ENCODE measurements at regions not wholly inside any gene's neighbourhood (a gene's known extent, or its start where the extent isn't known, plus 50 kb on each side); places are given as distances from the start of the nearest gene placed in this dataset.
"Not testable (repeated sequence)": the region's sequence is repeated elsewhere in the genome, so short reads cannot be mapped to it uniquely, and the experiment has no call there.

DNA sequence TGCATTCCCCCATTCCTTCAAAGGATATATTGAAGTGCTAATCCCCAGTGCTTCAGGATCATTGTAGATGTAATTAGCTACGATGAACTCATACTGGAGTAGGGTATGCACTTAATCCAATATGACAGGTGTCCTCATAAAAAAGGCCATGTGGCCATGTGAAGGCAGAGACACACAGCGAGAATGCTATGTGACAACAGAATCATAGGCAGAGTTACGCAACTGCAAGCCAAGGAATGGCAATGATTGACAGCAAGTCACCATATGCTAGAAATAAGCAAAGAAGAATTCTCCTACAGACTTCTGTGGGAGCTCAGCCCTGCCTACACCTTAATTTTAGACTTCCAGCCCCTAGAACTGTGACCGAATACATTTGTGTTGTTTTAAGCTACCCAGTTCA is 875.6 kb upstream of the ROBO1 start:
- WGBS, 2 donors, result 70 to 78% methylated on average over 4 of the region's 4 CpGs
- Histone ChIP-seq H3K4me3 (no peak overlapping the region), H3K27me3 (no peaks in the 10 kb centered on the region), H3K36me3 (no peaks in the 10 kb centered on the region), H3K27ac (no peak overlapping the region), H3K9me3 (no peaks in the 10 kb centered on the region), H3K4me1 (no peaks in the 10 kb centered on the region)
- TF ChIP-seq EP300 (IDR thresholded peaks at IDR 0.05) (no peak), POLR2A (IDR thresholded peaks at IDR 0.05) (no peak)
- TF ChIP-seq, protein P1, sequence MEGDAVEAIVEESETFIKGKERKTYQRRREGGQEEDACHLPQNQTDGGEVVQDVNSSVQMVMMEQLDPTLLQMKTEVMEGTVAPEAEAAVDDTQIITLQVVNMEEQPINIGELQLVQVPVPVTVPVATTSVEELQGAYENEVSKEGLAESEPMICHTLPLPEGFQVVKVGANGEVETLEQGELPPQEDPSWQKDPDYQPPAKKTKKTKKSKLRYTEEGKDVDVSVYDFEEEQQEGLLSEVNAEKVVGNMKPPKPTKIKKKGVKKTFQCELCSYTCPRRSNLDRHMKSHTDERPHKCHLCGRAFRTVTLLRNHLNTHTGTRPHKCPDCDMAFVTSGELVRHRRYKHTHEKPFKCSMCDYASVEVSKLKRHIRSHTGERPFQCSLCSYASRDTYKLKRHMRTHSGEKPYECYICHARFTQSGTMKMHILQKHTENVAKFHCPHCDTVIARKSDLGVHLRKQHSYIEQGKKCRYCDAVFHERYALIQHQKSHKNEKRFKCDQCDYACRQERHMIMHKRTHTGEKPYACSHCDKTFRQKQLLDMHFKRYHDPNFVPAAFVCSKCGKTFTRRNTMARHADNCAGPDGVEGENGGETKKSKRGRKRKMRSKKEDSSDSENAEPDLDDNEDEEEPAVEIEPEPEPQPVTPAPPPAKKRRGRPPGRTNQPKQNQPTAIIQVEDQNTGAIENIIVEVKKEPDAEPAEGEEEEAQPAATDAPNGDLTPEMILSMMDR (IDR thresholded peaks at IDR 0.05), result no peak
- no peak for DNase-seq (ENCODE audit: low spot score in 2 of 2)

DNA sequence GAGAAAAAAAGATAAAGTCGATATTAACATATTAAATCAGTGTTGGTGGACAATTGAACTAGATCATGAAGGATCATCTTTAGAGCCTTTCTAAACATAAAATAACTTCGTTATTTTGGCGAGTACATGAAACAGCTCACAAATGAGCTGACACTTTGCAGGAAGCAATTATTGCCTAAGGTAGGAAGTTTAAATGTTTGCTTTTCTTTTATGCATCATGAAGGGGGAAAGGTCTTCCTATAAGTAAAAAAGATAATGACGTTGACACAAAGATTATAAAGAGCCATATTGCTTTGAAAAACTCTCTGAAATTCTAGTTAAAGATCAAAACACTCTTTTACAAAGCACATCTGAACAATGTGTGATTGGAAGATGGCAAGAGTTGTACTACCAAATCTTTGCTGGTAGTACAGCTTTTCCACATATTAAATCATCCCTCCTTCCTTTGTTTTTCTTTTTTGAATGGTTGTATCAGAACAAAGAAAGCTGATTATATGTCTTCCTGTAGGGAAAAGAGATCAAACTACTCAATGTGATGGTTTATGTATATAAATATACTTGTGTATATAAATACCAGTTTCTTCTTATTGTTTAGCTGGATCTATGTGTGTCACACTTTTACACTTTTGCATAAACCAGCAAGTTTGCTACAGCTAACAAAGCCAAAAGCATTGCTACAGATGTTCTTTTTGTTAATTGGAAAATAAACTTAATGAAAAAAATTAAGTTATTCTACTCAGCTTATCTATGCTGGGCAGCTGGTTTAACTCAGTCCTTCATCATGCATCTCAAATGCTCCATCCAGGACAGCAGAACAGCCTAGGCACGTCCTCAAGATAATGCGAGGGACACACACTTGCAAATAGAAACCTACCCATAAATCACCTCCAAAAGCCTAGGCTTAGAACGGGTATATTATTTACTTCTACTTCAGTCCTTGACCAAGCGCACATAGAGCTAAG is 850.8 kb upstream of the ROBO1 start:
- DNase-seq (ENCODE audit: low spot score in 2 of 2), result no peak
- TF ChIP-seq POLR2A (IDR thresholded peaks at IDR 0.05), result no peak
- TF ChIP-seq, protein P1 (IDR thresholded peaks at IDR 0.05), result no peak
- TF ChIP-seq EP300 (IDR thresholded peaks at IDR 0.05), result no peak
- WGBS, 2 donors, result 63 to 66% methylated on average over 8 of the region's 8 CpGs
- peaks cover 0 to 3% (median 0%) of the 10 kb centered on the region in 4 donors for H3K9me3 ChIP-seq
- no peak overlapping the region for H3K27ac ChIP-seq
- H3K4me1 ChIP-seq, result no peaks in the 10 kb centered on the region
- no peak overlapping the region for H3K4me3 ChIP-seq
- no peaks in the 10 kb centered on the region for H3K27me3 ChIP-seq
- no peaks in the 10 kb centered on the region for H3K36me3 ChIP-seq

DNA sequence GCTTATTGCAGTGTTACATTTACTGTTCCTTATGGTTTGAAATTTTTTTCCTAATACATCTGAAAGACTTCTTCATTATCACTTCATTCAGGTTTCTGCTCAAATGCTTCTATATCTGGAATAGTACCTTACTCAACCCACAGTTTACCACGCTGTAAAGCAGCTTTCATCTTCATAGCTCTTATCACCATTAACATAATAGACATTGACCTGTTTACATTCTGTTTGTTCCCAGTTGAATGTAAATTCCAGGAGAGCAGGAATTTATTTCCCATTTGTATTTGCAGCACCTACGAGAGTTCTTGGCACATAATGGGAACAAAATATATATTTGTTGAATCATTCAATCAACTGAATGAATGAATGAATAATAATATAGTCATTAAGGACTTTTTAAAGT is 844.6 kb upstream of the ROBO1 start:
- no peaks in the 10 kb centered on the region for H3K36me3 ChIP-seq
- H3K4me3 ChIP-seq, result no peak overlapping the region
- 42 to 45% methylated on average over 2 of the region's 2 CpGs for WGBS, 2 donors
- H3K9me3 ChIP-seq, result peaks cover 0 to 3% (median 0%) of the 10 kb centered on the region in 4 donors
- TF ChIP-seq EP300 (IDR thresholded peaks at IDR 0.05) (no peak), POLR2A (IDR thresholded peaks at IDR 0.05) (no peak)
- TF ChIP-seq, protein P1 (IDR thresholded peaks at IDR 0.05), result no peak
- no peaks in the 10 kb centered on the region for H3K4me1 ChIP-seq
- DNase-seq (ENCODE audit: low spot score in 2 of 2), result no peak
- H3K27me3 ChIP-seq, result no peaks in the 10 kb centered on the region
- H3K27ac ChIP-seq, result no peak overlapping the region

DNA sequence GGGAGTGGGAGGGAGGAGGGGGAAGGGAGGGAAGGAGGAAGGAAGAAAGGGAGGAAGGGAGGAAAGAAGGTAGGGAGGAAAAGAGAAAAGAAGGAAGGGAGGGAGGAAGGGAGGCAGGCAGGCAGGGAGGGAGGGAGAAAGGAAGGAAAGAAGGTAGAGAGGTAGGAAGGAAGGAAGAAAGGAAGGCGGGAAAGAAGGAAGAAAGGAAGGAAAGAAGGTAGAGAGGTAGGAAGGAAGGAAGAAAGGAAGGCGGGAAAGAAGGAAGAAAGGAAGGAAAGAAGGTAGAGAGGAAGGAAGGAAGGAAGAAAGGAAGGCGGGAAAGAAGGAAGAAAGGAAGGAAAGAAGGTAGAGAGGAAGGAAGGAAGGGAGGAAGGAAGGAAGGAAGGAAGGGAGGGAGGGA is 840.3 kb upstream of the ROBO1 start:
- not testable (repeated sequence) for H3K36me3 ChIP-seq; H3K9me3 ChIP-seq; H3K4me3 ChIP-seq; H3K27me3 ChIP-seq; H3K27ac ChIP-seq; DNase-seq (ENCODE audit: low spot score in 2 of 2); H3K4me1 ChIP-seq
- 90% methylated on average over 3 of the region's 3 CpGs for WGBS, 2 donors

DNA sequence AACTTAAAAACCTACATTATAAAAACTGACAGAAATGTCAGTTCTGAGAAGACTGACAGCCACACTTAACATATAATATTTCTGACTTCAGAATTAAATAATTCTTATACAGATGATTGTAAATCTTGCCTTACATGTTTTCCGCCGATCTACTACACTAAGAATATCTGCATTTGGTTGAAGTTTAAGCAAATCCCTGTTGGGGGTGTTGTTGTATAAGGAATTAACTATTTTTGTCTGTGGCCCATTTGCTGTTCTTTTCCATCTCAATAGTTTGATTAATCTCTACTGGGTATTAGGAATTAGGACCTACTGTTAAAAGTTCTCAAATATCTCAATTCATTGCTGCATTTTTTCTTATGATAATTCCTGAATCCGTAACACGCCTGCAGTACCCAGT is 838.3 kb upstream of the ROBO1 start:
- no peak for DNase-seq (ENCODE audit: low spot score in 2 of 2)
- Histone ChIP-seq H3K9me3 (peaks cover 0 to 4% (median 0%) of the 10 kb centered on the region in 4 donors), H3K4me1 (no peaks in the 10 kb centered on the region), H3K36me3 (no peaks in the 10 kb centered on the region), H3K27me3 (no peaks in the 10 kb centered on the region), H3K27ac (no peak overlapping the region), H3K4me3 (no peak overlapping the region)
- TF ChIP-seq EP300 (IDR thresholded peaks at IDR 0.05), result no peak
- TF ChIP-seq POLR2A (IDR thresholded peaks at IDR 0.05), result no peak
- TF ChIP-seq, protein P1 (IDR thresholded peaks at IDR 0.05), result no peak
- WGBS, 2 donors, result 80 to 83% methylated on average over 4 of the region's 4 CpGs

Data from tibial nerve (tissue), 4 donors.